Astrocyte of the cerebellum (primary cell): ENCODE measurements at regions not wholly inside any gene's neighbourhood (a gene's known extent, or its start where the extent isn't known, plus 50 kb on each side); places are given as distances from the start of the nearest gene placed in this dataset.

Experiments
- DNase-seq: peaks from one replicate; pipeline ENCODE4 v3.0.0-alpha.2; 2011; ENCODE audit warnings: low read depth
- H3K4me3 ChIP-seq: 2 replicates; pipeline ENCODE4 v1.5.1; 2011; ENCODE audit warnings: mild to moderate bottlenecking, low read depth, low read length, moderate library complexity
- CTCF ChIP-seq: IDR thresholded peaks from 2 replicates; pipeline ENCODE4 v1.5.1; 2012; ENCODE audit warnings: low read length, low read depth, moderate library complexity, mild to moderate bottlenecking; ENCODE audit errors: missing control alignments
- in situ Hi-C: cut with HindIII; loops from 2 replicates; pipeline ENCODE4 v1.10.0; 2017; ENCODE audit warnings: low sequenced_read_pairs

GRCh38 chr9:12954441-12954840, 179.6 kb downstream of the LURAP1L start:
- H3K4me3 ChIP-seq = no peak overlapping the region
- no peak for TF ChIP-seq CTCF
- in situ Hi-C loops = no loop called here
- no peak for DNase-seq

- in situ Hi-C loops = no loop called here
- DNase-seq = no peak
- no peak overlapping the region for H3K4me3 ChIP-seq
- no peak for TF ChIP-seq CTCF
Measured at GRCh38 chr9:12955510-12956163, 180.8 kb downstream of the LURAP1L start.

- H3K4me3 ChIP-seq = no peak overlapping the region
- no peak for TF ChIP-seq CTCF
- in situ Hi-C loops = no loop called here
- no peak for DNase-seq
Measured at GRCh38 chr9:12956261-12956660, 181.4 kb downstream of the LURAP1L start.

- H3K4me3 ChIP-seq = no peak overlapping the region
- in situ Hi-C loops = no loop called here
- DNase-seq = no peak
- TF ChIP-seq CTCF = no peak
Measured at GRCh38 chr9:12956805-12957204, 182.0 kb downstream of the LURAP1L start.

GRCh38 chr9:12958279-12958678, 183.5 kb downstream of the LURAP1L start:
- DNase-seq = no peak
- H3K4me3 ChIP-seq = no peak overlapping the region
- no peak for TF ChIP-seq CTCF
- in situ Hi-C loops = no loop called here

GRCh38 chr9:12958708-12959107, 183.9 kb downstream of the LURAP1L start:
- in situ Hi-C loops = no loop called here

More at GRCh38 chr9:12958708-12959107, 183.9 kb downstream of the LURAP1L start:
- no peak for TF ChIP-seq CTCF
- DNase-seq = no peak
- no peak overlapping the region for H3K4me3 ChIP-seq
